ENCODE measurements at regions not wholly inside any gene's neighbourhood (a gene's known extent, or its start where the extent isn't known, plus 50 kb on each side); places are given as distances from the start of the nearest gene placed in this dataset.

DNA sequence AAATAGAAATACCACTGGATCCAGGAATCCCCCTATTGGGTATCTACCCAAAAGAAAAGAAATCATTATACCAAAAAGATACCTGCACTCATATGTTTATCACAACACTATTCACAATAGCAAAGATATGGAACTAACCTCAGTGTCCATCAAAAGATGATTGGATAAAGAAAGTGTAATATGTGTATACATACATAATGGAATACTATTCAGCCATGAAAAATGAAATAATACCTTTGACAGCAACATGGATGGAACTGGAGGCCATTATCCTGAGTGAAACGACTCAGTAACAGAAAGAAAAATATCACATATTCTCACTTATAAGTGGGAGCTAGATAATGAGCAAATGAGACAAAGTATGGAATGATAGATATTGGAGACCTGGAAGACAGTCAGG lies 74.2 kb upstream of the TLR3 start:
- no peak overlapping the region for H3K9ac ChIP-seq (replicated peaks; ENCODE audit: extremely low read depth, insufficient read depth, low read length)
- no peak overlapping the region for H3K4me2 ChIP-seq (ENCODE audit: insufficient read depth, low read length)
- BruUV-seq (replicated peaks) = no TSS peak
- H2AFZ ChIP-seq (ENCODE audit: low read depth, low read length) = no peak overlapping the region
- no peaks in the 10 kb centered on the region for H3K27me3 ChIP-seq (ENCODE audit: control insufficient read depth in 2 of 2, insufficient read depth in 2 of 2, low read length in 2 of 2)
- no peak overlapping the region for H3K4me3 ChIP-seq (replicated peaks in 1 of 3; ENCODE audit: insufficient read depth in 1 of 3, low read depth in 1 of 3, low read length in 3 of 3)
- FAIRE-seq = no peak
- intact Hi-C loops (cut with micrococcal nuclease) = no loop called here
- CTCF ChIA-PET = no interaction called here
- TF ChIP-seq POLR2A (IDR thresholded peaks at IDR 0.05; ENCODE audit: low read depth, low read length) = no peak
- TF ChIP-seq POLR2AphosphoS5 (IDR thresholded peaks at IDR 0.05; ENCODE audit: insufficient read depth, low read depth, low read length) = no peak
- TF ChIP-seq, protein P1, sequence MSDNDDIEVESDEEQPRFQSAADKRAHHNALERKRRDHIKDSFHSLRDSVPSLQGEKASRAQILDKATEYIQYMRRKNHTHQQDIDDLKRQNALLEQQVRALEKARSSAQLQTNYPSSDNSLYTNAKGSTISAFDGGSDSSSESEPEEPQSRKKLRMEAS (IDR thresholded peaks at IDR 0.05; ENCODE audit: insufficient read depth, insufficient read length) = no peak
- no peak for TF ChIP-seq FOS (IDR thresholded peaks at IDR 0.05; ENCODE audit: borderline replicate concordance, insufficient read depth, low read length)
- no peak for TF ChIP-seq JUN (IDR thresholded peaks at IDR 0.05; ENCODE audit: borderline replicate concordance, insufficient read depth, insufficient read length, low read depth)
- no peak for TF ChIP-seq MYC (IDR thresholded peaks at IDR 0.05; ENCODE audit: low read depth, low read length)
- TF ChIP-seq, protein P2, sequence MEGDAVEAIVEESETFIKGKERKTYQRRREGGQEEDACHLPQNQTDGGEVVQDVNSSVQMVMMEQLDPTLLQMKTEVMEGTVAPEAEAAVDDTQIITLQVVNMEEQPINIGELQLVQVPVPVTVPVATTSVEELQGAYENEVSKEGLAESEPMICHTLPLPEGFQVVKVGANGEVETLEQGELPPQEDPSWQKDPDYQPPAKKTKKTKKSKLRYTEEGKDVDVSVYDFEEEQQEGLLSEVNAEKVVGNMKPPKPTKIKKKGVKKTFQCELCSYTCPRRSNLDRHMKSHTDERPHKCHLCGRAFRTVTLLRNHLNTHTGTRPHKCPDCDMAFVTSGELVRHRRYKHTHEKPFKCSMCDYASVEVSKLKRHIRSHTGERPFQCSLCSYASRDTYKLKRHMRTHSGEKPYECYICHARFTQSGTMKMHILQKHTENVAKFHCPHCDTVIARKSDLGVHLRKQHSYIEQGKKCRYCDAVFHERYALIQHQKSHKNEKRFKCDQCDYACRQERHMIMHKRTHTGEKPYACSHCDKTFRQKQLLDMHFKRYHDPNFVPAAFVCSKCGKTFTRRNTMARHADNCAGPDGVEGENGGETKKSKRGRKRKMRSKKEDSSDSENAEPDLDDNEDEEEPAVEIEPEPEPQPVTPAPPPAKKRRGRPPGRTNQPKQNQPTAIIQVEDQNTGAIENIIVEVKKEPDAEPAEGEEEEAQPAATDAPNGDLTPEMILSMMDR (IDR thresholded peaks at IDR 0.05; ENCODE audit: extremely low read depth in 1 of 2, insufficient read depth in 1 of 2, low read depth in 1 of 2, low read length in 2 of 2) = no peak
- no peak for TF ChIP-seq EZH2 (IDR thresholded peaks at IDR 0.05; ENCODE audit: borderline replicate concordance, low read depth, low read length, severe bottlenecking)
- TF ChIP-seq GATA2 (IDR thresholded peaks at IDR 0.05; ENCODE audit: insufficient read depth, insufficient read length, low read depth, low read length) = no peak
- no peak overlapping the region for H3K27ac ChIP-seq (ENCODE audit: insufficient read depth, low read depth, low read length)
- H3K36me3 ChIP-seq (ENCODE audit: control insufficient read depth in 2 of 2, extremely low read depth in 1 of 2, insufficient read depth in 2 of 2, low read length in 2 of 2) = no peaks in the 10 kb centered on the region
- no peaks in the 10 kb centered on the region for H3K9me1 ChIP-seq (replicated peaks; ENCODE audit: control insufficient read depth, extremely low read depth, insufficient read depth, low read length)
- dilution Hi-C loops (cut with MboI; ENCODE audit: extremely low pct_ligation_motif_present, low sequenced_read_pairs) = no loop called here
- POLR2A ChIA-PET = no interaction called here
- no peak for DNase-seq (ENCODE audit: low read depth, low spot score)
- no peaks in the 10 kb centered on the region for H3K9me3 ChIP-seq (replicated peaks; ENCODE audit: control insufficient read depth, insufficient read depth, low read length)
- no peaks in the 10 kb centered on the region for H3K79me2 ChIP-seq (ENCODE audit: control insufficient read depth, insufficient read depth, low read length)
- H3K4me1 ChIP-seq (ENCODE audit: control insufficient read depth, extremely low read depth, insufficient read depth, low read length) = no peaks in the 10 kb centered on the region
- H4K20me1 ChIP-seq (replicated peaks; ENCODE audit: control insufficient read depth, extremely low read depth, insufficient read depth, low read length) = no peaks in the 10 kb centered on the region
